GM19438 (cell line): ENCODE measurements at regions not wholly inside any gene's neighbourhood (a gene's known extent, or its start where the extent isn't known, plus 50 kb on each side); places are given as distances from the start of the nearest gene placed in this dataset.

Source experiments
- ATAC-seq: cut with Tn5 transposase; IDR thresholded peaks from one replicate; pipeline ENCODE4 v1.9.1; 2021; ENCODE audit warnings: low read depth; ENCODE audit not compliant: unreplicated experiment

- ATAC-seq = no peak
Observed at GRCh38 chr10:2144584-2144983, 407.3 kb upstream of the ADARB2 start.

- ATAC-seq = no peak
Observed at GRCh38 chr10:2143213-2143835, 406.0 kb upstream of the ADARB2 start.

GRCh38 chr10:2139746-2140145 lies 402.4 kb upstream of the ADARB2 start:
- no peak for ATAC-seq

GRCh38 chr10:2137549-2138174 lies 400.3 kb upstream of the ADARB2 start:
- no peak for ATAC-seq

GRCh38 chr10:2130705-2131305 lies 393.5 kb upstream of the ADARB2 start:
- ATAC-seq = no peak

GRCh38 chr10:2128991-2129390 lies 391.7 kb upstream of the ADARB2 start:
- no peak for ATAC-seq

- ATAC-seq = no peak
Observed at GRCh38 chr10:2124135-2124534, 386.8 kb upstream of the ADARB2 start.

GRCh38 chr10:2122431-2123124 lies 385.3 kb upstream of the ADARB2 start:
- no peak for ATAC-seq

GRCh38 chr10:2121929-2122328 lies 384.6 kb upstream of the ADARB2 start:
- ATAC-seq = no peak

- ATAC-seq = no peak
Observed at GRCh38 chr10:2121315-2121714, 384.0 kb upstream of the ADARB2 start.

- no peak for ATAC-seq
Observed at GRCh38 chr10:2120746-2121145, 383.4 kb upstream of the ADARB2 start.

- no peak for ATAC-seq
Observed at GRCh38 chr10:2119316-2119715, 382.0 kb upstream of the ADARB2 start.

GRCh38 chr10:2118201-2118600 lies 380.9 kb upstream of the ADARB2 start:
- no peak for ATAC-seq

GRCh38 chr10:2117641-2118040 lies 380.3 kb upstream of the ADARB2 start:
- no peak for ATAC-seq

- no peak for ATAC-seq
Observed at GRCh38 chr10:2111965-2112364, 374.6 kb upstream of the ADARB2 start.

GRCh38 chr10:2108496-2108895 lies 371.2 kb upstream of the ADARB2 start:
- no peak for ATAC-seq

GRCh38 chr10:2106641-2107040 lies 369.3 kb upstream of the ADARB2 start:
- no peak for ATAC-seq

GRCh38 chr10:2099321-2099720 lies 362.0 kb upstream of the ADARB2 start:
- ATAC-seq = no peak

GRCh38 chr10:2097937-2098336 lies 360.6 kb upstream of the ADARB2 start:
- ATAC-seq = no peak

GRCh38 chr10:2094171-2094570 lies 356.8 kb upstream of the ADARB2 start:
- ATAC-seq = no peak

GRCh38 chr10:2083591-2083990 lies 346.3 kb upstream of the ADARB2 start:
- no peak for ATAC-seq

- no peak for ATAC-seq
Observed at GRCh38 chr10:2081501-2081900, 344.2 kb upstream of the ADARB2 start.
